ENCODE measurements at regions not wholly inside any gene's neighbourhood (a gene's known extent, or its start where the extent isn't known, plus 50 kb on each side); places are given as distances from the start of the nearest gene placed in this dataset.

DNA sequence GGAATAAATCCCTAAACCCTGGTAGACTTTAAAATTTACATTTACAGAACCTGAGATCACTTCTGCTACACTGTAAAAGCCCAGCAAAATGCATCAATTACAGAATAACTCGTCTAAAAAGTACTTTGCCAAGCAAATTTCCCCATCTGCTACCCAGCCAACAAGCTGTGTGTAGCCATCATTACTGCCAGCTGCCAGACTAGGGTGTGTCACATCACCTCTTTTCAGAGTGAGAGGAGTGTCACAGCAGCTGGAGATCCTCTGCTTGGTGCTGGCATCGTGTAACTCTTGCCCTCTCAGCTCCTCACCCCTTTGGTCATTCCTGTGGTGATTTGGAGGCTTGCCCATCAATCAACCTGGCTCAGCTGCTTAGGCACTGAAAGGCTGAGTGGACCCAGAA is 340.4 kb upstream of the MMADHC start:
- TF ChIP-seq YY1 (IDR thresholded peaks at IDR 0.05; ENCODE audit: insufficient read depth, insufficient read length), result no peak
- TF ChIP-seq ZNF274 (IDR thresholded peaks at IDR 0.05; ENCODE audit: low read depth, low read length), result no peak
